ENCODE measurements at regions not wholly inside any gene's neighbourhood (a gene's known extent, or its start where the extent isn't known, plus 50 kb on each side); places are given as distances from the start of the nearest gene placed in this dataset.

- ChIA-PET CTCF (no interaction called here), POLR2A (no interaction called here)
- no peak overlapping the region for H3K27ac Mint-ChIP-seq (ENCODE audit: unreplicated experiment)
- no peaks in the 10 kb centered on the region for H3K9me3 ChIP-seq
- no peaks in the 10 kb centered on the region for H3K36me3 ChIP-seq (ENCODE audit: control insufficient read depth, insufficient read depth, low read length)
- H3K4me1 Mint-ChIP-seq (ENCODE audit: low read depth, unreplicated experiment), result peaks cover 7% of the 10 kb centered on the region
- TF ChIP-seq CTCF (IDR thresholded peaks at IDR 0.05; ENCODE audit: insufficient read depth in 1 of 2, low read depth in 1 of 2, low read length in 1 of 2, severe bottlenecking in 1 of 2, unreplicated experiment in 1 of 2), result no peak
- DNase-seq, result no peak
- no peaks in the 10 kb centered on the region for H3K27me3 ChIP-seq (replicated peaks; ENCODE audit: control insufficient read depth, insufficient read depth, low read length)
- no peaks in the 10 kb centered on the region for H3K9me3 Mint-ChIP-seq (ENCODE audit: unreplicated experiment)
- intact Hi-C loops (cut with micrococcal nuclease; ENCODE audit: unreplicated experiment), result no loop called here
- H3K4me1 ChIP-seq, result no peaks in the 10 kb centered on the region
- H3K4me3 Mint-ChIP-seq (ENCODE audit: unreplicated experiment), result no peak overlapping the region
- peaks cover 6% of the 10 kb centered on the region for H3K27me3 Mint-ChIP-seq (ENCODE audit: insufficient read depth, unreplicated experiment)
- no peak overlapping the region for H3K4me3 ChIP-seq (ENCODE audit: low read depth, low read length)
- BruUV-seq (replicated peaks), result no TSS peak
- no peaks in the 10 kb centered on the region for H3K36me3 Mint-ChIP-seq (ENCODE audit: insufficient read depth, unreplicated experiment)
These were observed 385.3 kb downstream of the PDCD6IP start for GRCh38 chr3:34183611-34184340.

- intact Hi-C loops (cut with micrococcal nuclease; ENCODE audit: unreplicated experiment), result no loop called here
- no peaks in the 10 kb centered on the region for H3K9me3 Mint-ChIP-seq (ENCODE audit: unreplicated experiment)
- no peak for DNase-seq
- H3K36me3 Mint-ChIP-seq (ENCODE audit: insufficient read depth, unreplicated experiment), result no peaks in the 10 kb centered on the region
- ChIA-PET POLR2A (no interaction called here), CTCF (no interaction called here)
- no TSS peak for BruUV-seq (replicated peaks)
- peaks cover 7% of the 10 kb centered on the region for H3K4me1 Mint-ChIP-seq (ENCODE audit: low read depth, unreplicated experiment)
- H3K27me3 Mint-ChIP-seq (ENCODE audit: insufficient read depth, unreplicated experiment), result peaks cover 6% of the 10 kb centered on the region
- Histone ChIP-seq H3K9me3 (no peaks in the 10 kb centered on the region), H3K36me3 (ENCODE audit: control insufficient read depth, insufficient read depth, low read length) (no peaks in the 10 kb centered on the region), H3K27me3 (replicated peaks; ENCODE audit: control insufficient read depth, insufficient read depth, low read length) (no peaks in the 10 kb centered on the region), H3K4me1 (no peaks in the 10 kb centered on the region), H3K4me3 (ENCODE audit: low read depth, low read length) (no peak overlapping the region)
- TF ChIP-seq CTCF (IDR thresholded peaks at IDR 0.05; ENCODE audit: insufficient read depth in 1 of 2, low read depth in 1 of 2, low read length in 1 of 2, severe bottlenecking in 1 of 2, unreplicated experiment in 1 of 2), result no peak
- H3K4me3 Mint-ChIP-seq (ENCODE audit: unreplicated experiment), result no peak overlapping the region
- no peak overlapping the region for H3K27ac Mint-ChIP-seq (ENCODE audit: unreplicated experiment)
These were observed 386.9 kb downstream of the PDCD6IP start for GRCh38 chr3:34185301-34185700.

- H3K36me3 Mint-ChIP-seq (ENCODE audit: insufficient read depth, unreplicated experiment), result no peaks in the 10 kb centered on the region
- no peaks in the 10 kb centered on the region for H3K27me3 ChIP-seq (replicated peaks; ENCODE audit: control insufficient read depth, insufficient read depth, low read length)
- ChIA-PET POLR2A (no interaction called here), CTCF (no interaction called here)
- no peaks in the 10 kb centered on the region for H3K36me3 ChIP-seq (ENCODE audit: control insufficient read depth, insufficient read depth, low read length)
- H3K9me3 ChIP-seq, result no peaks in the 10 kb centered on the region
- peaks cover 6% of the 10 kb centered on the region for H3K27me3 Mint-ChIP-seq (ENCODE audit: insufficient read depth, unreplicated experiment)
- DNase-seq, result no peak
- peaks cover 2% of the 10 kb centered on the region for H3K4me1 Mint-ChIP-seq (ENCODE audit: low read depth, unreplicated experiment)
- no peak overlapping the region for H3K27ac Mint-ChIP-seq (ENCODE audit: unreplicated experiment)
- H3K4me3 Mint-ChIP-seq (ENCODE audit: unreplicated experiment), result no peak overlapping the region
- no TSS peak for BruUV-seq (replicated peaks)
- H3K9me3 Mint-ChIP-seq (ENCODE audit: unreplicated experiment), result no peaks in the 10 kb centered on the region
- H3K4me1 ChIP-seq, result no peaks in the 10 kb centered on the region
- no peak overlapping the region for H3K4me3 ChIP-seq (ENCODE audit: low read depth, low read length)
- no peak for TF ChIP-seq CTCF (IDR thresholded peaks at IDR 0.05; ENCODE audit: insufficient read depth in 1 of 2, low read depth in 1 of 2, low read length in 1 of 2, severe bottlenecking in 1 of 2, unreplicated experiment in 1 of 2)
- intact Hi-C loops (cut with micrococcal nuclease; ENCODE audit: unreplicated experiment), result no loop called here
These were observed 390.7 kb downstream of the PDCD6IP start for GRCh38 chr3:34189133-34189532.

All from Caco-2 (cell line).